GM19324 (cell line): ENCODE measurements at regions not wholly inside any gene's neighbourhood (a gene's known extent, or its start where the extent isn't known, plus 50 kb on each side); places are given as distances from the start of the nearest gene placed in this dataset.
A peak's percentile ranks its signal among the peaks of the same experiment; 100 is the strongest.

Experiments
- ATAC-seq: cut with Tn5 transposase; IDR thresholded peaks from one replicate; pipeline ENCODE4 v1.9.1; 2021; ENCODE audit warnings: mild to moderate bottlenecking, moderate library complexity; ENCODE audit not compliant: unreplicated experiment, low FRiP score

DNA sequence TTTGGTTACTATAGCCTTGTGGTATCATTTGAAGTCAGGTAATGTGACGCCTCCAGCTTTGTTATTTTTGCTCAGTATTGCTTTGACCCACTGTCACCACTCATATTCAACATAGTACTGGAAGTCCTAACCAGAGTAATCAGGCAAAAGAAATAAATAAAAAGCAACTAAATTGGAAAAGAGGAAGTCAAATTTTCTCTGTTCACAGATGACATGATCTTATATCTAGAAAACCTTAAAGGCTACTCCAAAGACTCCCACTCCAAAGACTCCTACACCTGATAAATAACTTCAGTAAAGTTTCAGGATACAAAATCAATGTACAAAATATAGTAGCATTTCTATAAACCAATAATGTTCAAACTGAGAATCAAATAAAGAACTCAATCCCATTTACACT is 348.6 kb downstream of the CXXC4 start:
- ATAC-seq, result no peak

GRCh38 chr4:104138116-104138515 is 356.6 kb downstream of the CXXC4 start:
- ATAC-seq, result no peak

- ATAC-seq, result peak; percentile 23
Measured at GRCh38 chr4:104129243-104129642, 365.5 kb downstream of the CXXC4 start.

DNA sequence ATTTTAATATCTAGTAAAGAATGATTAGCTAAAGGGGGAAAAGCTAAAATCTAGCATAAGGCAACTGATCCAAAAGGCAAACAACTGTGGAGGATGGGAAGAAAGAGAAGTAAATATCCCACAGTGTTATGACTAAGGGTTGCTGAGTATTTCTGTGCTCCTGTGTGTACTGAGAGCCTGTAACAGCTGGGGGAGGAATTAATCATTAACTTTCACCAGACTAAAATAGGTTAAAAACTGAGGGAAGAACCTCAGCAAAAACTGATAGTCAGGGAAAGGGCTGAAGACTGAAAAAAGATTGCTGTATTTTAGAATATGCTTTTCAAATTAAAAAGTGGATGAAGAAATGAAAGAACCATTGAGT is 365.9 kb downstream of the CXXC4 start:
- peak; percentile 60 for ATAC-seq

DNA sequence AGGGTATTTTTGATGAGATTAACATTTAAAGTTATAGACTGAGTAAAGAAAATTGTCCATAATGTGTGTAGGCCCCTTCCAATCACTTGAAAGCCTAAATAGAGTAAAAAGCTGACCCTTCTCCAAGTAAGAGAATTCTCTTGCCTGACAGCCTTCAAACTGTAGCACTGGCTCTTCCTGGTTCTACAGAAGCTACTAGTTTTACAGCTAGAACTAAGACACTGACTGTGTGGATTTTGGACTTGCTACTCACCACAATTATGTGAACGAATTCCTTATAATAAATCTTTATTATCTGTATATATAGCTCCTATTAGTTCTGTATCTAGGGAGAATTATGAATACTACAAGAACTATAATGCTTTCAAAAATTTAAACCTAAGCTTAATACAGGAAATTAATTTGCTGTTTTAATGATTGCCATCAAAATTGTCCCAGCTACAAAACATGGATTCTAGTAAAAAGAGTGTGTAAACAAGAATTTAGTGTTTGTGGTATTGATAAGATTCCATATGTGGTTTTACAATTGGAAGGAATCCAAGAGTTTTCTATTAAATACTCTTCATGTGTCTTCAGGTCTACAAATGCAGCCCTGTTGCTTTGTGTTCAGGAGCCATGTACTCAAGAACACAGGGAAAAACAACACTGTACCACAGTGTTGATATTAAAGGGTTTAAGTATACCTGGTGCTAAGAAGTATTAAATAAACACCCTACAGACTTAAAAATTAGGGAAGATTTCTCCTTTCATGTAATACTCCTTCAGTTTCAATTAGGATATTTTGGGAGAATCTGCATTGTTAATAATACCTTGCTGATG is 366.5 kb downstream of the CXXC4 start:
- no peak for ATAC-seq

DNA sequence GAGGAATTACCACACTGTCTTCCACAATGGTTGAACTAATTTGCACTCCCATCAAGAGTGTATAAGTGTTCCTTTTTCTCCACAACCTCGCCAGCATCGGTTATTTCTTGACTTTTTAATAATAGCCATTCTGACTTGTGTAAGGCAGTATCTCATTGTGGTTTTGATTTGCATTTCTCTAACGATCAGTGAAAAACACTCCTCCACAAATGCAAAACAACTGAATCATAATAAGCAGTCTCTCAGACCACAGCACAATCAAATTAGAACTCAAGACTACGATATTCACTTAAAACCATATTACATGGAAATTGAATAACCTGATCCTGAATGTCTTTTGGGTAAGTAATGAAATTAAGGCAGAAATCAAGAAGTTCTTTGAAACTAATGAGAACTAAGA is 371.7 kb downstream of the CXXC4 start:
- no peak for ATAC-seq

GRCh38 chr4:104117776-104118175 is 376.9 kb downstream of the CXXC4 start:
- no peak for ATAC-seq

- ATAC-seq, result no peak
Measured at GRCh38 chr4:104113850-104114249, 380.8 kb downstream of the CXXC4 start.

- ATAC-seq, result no peak
Measured at GRCh38 chr4:104099141-104099540, 379.4 kb upstream of the TACR3 start.

- no peak for ATAC-seq
Measured at GRCh38 chr4:104093247-104093646, 373.5 kb upstream of the TACR3 start.

DNA sequence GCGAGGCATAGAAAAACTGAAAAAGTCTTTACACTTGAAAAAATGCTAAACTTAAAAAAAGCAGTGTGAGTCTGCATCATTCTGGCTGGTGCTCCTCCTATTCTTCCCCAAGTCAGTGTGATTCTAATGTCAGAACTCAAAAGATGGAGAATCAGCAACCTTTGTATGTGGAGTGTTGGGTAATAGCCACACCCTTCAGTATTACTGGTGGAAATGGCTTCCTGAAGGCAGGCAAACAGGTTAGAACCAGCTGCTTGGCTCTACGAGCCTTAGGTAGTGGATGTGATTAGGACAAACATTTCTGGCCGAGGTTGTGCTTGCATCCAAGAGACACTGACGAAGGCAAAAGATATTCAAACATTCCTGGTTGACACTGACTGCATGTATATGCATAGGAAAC is 353.4 kb upstream of the TACR3 start:
- no peak for ATAC-seq

DNA sequence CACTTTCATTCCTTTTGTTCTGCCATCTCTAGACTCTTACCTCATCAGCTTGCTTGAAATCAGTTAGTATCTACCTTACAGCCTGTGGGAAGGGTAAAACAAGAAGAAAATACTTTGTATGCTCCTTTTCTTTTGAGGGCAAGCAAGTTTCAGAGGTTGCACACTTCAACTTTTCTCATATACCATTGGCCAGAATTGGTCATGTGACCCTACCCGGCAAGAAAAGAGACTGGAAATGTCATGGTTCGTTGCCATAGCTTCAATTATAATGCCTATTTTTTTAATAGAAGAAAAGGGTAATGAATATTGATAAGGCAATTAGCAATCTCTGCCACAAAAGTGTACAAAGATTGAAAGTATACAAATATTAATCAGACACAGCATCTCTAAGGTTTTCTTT is 346.7 kb upstream of the TACR3 start:
- ATAC-seq, result no peak

DNA sequence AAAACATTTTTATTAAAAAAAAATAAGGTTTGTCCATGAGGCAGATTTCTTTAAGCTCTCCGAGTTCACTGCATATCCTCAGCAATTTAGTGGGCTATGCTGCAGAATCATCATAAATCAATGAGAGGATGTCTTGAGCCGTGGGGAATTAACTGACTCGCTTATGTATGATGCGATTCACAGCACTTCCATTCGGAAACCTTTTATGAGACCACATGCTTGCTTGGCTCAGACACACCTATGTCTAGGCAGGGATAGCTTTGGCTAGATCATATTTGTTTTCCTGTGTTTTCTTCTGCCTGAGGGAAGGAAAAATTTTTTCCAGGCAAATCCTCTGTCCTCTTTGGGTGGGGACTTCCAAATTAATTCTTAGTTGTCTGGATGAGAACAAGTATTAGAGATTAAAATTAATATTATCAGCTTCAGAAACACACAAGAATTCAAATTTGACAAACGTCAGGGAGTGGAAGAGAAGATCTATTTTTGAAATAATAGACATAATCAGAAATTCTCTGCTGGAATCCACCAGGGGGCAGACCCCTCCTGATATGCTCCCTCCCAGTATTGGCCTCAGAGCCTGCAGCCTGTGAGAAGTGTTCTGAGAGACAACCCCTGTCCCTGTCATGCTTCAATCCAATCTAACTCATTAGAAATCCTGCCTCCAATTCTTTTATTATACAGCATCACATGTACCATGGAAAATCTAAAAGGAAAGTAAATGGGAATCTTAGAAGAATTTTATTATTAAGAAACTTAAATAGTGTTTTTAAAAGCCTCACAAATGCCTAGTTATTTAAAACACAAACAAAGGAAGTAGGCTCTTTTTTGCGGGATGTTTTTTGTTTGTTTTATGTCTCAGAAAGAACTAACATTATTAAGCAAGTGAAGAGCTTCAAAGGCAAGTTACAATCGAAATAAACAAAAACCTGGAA is 345.1 kb upstream of the TACR3 start:
- peak; percentile 82 for ATAC-seq

GRCh38 chr4:104063341-104063740 is 343.6 kb upstream of the TACR3 start:
- ATAC-seq, result no peak

- no peak for ATAC-seq
Measured at GRCh38 chr4:104044369-104044768, 324.6 kb upstream of the TACR3 start.

GRCh38 chr4:104032896-104033295 is 313.1 kb upstream of the TACR3 start:
- no peak for ATAC-seq

DNA sequence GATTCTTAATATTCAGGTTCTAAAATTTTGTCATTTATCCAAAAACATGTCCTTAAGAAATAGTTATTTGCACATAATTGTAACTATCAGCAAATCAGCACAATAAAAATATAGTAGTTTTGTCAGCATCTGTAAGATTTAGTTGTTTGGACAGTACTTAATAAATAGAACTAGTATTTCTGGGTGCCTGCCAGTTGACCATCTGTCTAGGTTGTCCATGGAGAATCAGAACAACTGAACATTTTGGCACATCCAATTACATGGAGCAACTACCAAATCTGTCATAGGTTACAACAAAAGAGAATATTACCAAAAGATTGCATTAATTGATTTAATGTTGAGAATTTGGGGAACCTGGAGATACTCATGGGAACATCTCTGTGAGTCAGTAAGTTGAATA is 305.5 kb upstream of the TACR3 start:
- no peak for ATAC-seq

DNA sequence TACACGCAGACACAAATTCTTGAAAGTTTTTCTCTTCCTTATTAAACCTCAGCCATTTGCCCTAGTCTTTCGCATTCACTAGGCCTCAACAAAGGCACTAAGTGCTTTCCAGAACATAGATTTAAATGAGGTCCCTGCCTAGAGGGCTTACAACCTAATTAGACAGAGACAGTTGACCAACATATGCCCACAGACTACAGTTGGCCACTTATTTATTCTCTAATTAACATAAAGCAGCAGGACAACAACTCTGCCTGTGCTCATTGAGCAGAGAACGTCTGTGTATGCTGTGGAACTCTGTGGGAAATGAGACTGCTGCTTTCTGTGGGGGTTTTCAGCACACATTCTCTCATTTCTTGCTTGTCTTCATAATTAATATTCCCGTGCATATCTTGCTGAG is 303.0 kb upstream of the TACR3 start:
- no peak for ATAC-seq

DNA sequence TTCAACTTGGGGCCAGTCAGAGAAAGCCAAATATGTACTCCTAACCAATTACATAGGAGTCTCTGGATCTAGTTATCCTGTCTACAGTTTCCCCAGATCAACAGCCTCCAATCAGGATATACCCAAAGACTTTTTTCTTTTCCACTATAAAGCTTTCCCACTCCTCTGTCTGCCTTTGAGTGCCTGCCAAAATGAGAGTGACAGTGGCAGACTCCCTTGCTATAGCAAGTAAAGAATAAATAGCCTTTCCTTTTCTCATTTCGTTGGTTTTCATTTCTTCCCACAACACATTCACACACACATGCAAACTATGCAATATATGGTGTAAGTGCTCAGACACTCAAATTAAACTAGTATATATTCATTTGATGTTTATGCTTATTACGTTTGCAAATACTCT is 302.4 kb upstream of the TACR3 start:
- ATAC-seq, result no peak

GRCh38 chr4:104020641-104021040 is 300.9 kb upstream of the TACR3 start:
- ATAC-seq, result no peak

- no peak for ATAC-seq
Measured at GRCh38 chr4:104017213-104017612, 297.4 kb upstream of the TACR3 start.

- no peak for ATAC-seq
Measured at GRCh38 chr4:104015680-104016079, 295.9 kb upstream of the TACR3 start.
